Panc1 (cell line): ENCODE measurements at regions not wholly inside any gene's neighbourhood (a gene's known extent, or its start where the extent isn't known, plus 50 kb on each side); places are given as distances from the start of the nearest gene placed in this dataset.

Experiments
- ATAC-seq: fragments of 200-7000 bp; cut with Tn5 transposase; 2 replicates; pipeline ENCODE4 v1.9.1; 2020; ENCODE audit warnings: mild to moderate bottlenecking, moderate library complexity
- BruUV-seq: library from RNA; stranded (reverse); fragments of 400-500 nt; replicated peaks from 2 replicates; lab custom pipeline; 2021; lab: Mats Ljungman, UMichigan
- CTCF ChIA-PET: fragments of 300-600 bp; sonication (Branson Sonifier 250); formaldehyde crosslinking; loops from one replicate; lab custom pipeline; 2022; ENCODE audit warnings: antibody characterized with exemption; lab: Charles Lee
- POLR2A ChIA-PET: fragments of 300-600 bp; sonication (Branson Sonifier 250); formaldehyde crosslinking; loops from one replicate; lab custom pipeline; 2022; ENCODE audit warnings: antibody characterized with exemption; lab: Charles Lee
- DNase-seq: peaks from one replicate; pipeline ENCODE4 v3.0.0-alpha.2; 2010; ENCODE audit warnings: low read depth, low spot score
- H3K27ac ChIP-seq: 2 replicates; pipeline ENCODE4 v1.5.1; 2011; ENCODE audit warnings: mild to moderate bottlenecking, low read length, inconsistent platforms
- H3K27me3 ChIP-seq: fragments of 200-500 bp; sonication (Bioruptor generic); 2 replicates; pipeline ENCODE4 v1.6.0; 2014; ENCODE audit warnings: low read length, inconsistent platforms; ENCODE audit not compliant: control insufficient read depth, insufficient read depth
- H3K36me3 ChIP-seq: fragments of 200-500 bp; sonication (Bioruptor generic); 2 replicates; pipeline ENCODE4 v1.5.1; 2014; ENCODE audit warnings: inconsistent platforms, mild to moderate bottlenecking, low read length, moderate library complexity; ENCODE audit not compliant: control insufficient read depth, insufficient read depth
- H3K4me1 ChIP-seq: 2 replicates; pipeline ENCODE4 v1.5.1; 2011; ENCODE audit warnings: inconsistent platforms, mild to moderate bottlenecking, low read length, moderate library complexity; ENCODE audit not compliant: control insufficient read depth, insufficient read depth
- H3K4me3 ChIP-seq, 2 experiments: 2 replicates each; pipeline ENCODE4 v1.5.1; 2011 to 2012; ENCODE audit warnings: low read depth in 2 of 2, low read length in 2 of 2, mild to moderate bottlenecking in 2 of 2, inconsistent platforms in 1 of 2, moderate library complexity in 1 of 2
- H3K9me3 ChIP-seq: fragments of 200-500 bp; sonication (Bioruptor generic); 2 replicates; pipeline ENCODE4 v1.5.1; 2014; ENCODE audit warnings: low read depth, mild to moderate bottlenecking, inconsistent platforms, low read length, moderate library complexity; ENCODE audit not compliant: control insufficient read depth, insufficient read depth
- POLR2AphosphoS5 ChIP-seq: IDR thresholded peaks from 2 replicates; pipeline ENCODE4 v1.6.1; 2012; ENCODE audit warnings: mild to moderate bottlenecking, low read depth, low read length, moderate library complexity
- SIN3A ChIP-seq: IDR thresholded peaks from 2 replicates; pipeline ENCODE4 v1.6.1; 2012; ENCODE audit warnings: low read depth, mild to moderate bottlenecking, low read length, moderate library complexity, borderline replicate concordance; ENCODE audit not compliant: insufficient read depth
- TCF7L2 ChIP-seq: IDR thresholded peaks from 2 replicates; pipeline ENCODE4 v1.6.1; 2011; ENCODE audit warnings: mild to moderate bottlenecking, low read depth, low read length, inconsistent platforms
- in situ Hi-C: cut with HindIII; loops from 2 replicates; pipeline ENCODE4 v1.10.0; 2016; ENCODE audit warnings: low sequenced_read_pairs, low pct_unique_long_range_greater_than_20kb
- intact Hi-C: fragments of 100-400 bp; cut with micrococcal nuclease; formaldehyde crosslinking; loops from one replicate; pipeline ENCODE4 v1.10.0; 2022; ENCODE audit not compliant: unreplicated experiment
- TF ChIP-seq, protein P1 (sequence below): fragments of 450-650 bp; IDR thresholded peaks from 2 replicates; pipeline ENCODE4 v1.5.1; 2017; ENCODE audit warnings: mild to moderate bottlenecking
- TF ChIP-seq, protein P2 (sequence below), 2 experiments: IDR thresholded peaks; 2 replicates each; pipeline ENCODE4 v1.6.1; 2011 to 2012; ENCODE audit warnings: low read depth in 2 of 2, control low read depth in 1 of 2, low read length in 1 of 2, mild to moderate bottlenecking in 1 of 2, moderate library complexity in 1 of 2; ENCODE audit not compliant: insufficient read depth in 1 of 2

DNA sequence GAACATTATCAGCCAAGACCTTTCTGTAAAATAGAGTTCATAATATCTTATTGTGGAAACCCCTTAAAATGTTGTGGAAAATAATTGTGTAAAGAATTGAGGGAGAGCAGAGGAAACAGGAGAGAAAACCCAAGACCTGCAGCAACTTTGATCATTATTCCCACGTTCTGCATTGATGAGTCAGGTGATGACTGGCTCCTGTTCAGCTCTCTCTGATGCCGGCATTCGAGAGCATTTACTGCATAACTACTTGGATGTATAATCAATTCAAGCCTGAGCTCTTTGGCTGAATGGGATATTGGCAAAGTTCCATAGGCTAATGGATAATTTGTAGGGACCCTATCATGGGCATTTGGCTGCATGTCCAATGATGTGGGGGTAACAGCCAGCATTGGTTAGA lies 176.3 kb upstream of the ARID2 start:
- BruUV-seq: no TSS peak
- H3K36me3 ChIP-seq: no peaks in the 10 kb centered on the region
- no peak overlapping the region for H3K4me3 ChIP-seq
- H3K4me1 ChIP-seq: no peaks in the 10 kb centered on the region
- ATAC-seq (no peak), DNase-seq (no peak)
- POLR2A ChIA-PET: no interaction called here
- TF ChIP-seq POLR2AphosphoS5 (no peak), TCF7L2 (no peak), SIN3A (no peak)
- TF ChIP-seq, protein P1, sequence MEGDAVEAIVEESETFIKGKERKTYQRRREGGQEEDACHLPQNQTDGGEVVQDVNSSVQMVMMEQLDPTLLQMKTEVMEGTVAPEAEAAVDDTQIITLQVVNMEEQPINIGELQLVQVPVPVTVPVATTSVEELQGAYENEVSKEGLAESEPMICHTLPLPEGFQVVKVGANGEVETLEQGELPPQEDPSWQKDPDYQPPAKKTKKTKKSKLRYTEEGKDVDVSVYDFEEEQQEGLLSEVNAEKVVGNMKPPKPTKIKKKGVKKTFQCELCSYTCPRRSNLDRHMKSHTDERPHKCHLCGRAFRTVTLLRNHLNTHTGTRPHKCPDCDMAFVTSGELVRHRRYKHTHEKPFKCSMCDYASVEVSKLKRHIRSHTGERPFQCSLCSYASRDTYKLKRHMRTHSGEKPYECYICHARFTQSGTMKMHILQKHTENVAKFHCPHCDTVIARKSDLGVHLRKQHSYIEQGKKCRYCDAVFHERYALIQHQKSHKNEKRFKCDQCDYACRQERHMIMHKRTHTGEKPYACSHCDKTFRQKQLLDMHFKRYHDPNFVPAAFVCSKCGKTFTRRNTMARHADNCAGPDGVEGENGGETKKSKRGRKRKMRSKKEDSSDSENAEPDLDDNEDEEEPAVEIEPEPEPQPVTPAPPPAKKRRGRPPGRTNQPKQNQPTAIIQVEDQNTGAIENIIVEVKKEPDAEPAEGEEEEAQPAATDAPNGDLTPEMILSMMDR: no peak
- TF ChIP-seq, protein P2, sequence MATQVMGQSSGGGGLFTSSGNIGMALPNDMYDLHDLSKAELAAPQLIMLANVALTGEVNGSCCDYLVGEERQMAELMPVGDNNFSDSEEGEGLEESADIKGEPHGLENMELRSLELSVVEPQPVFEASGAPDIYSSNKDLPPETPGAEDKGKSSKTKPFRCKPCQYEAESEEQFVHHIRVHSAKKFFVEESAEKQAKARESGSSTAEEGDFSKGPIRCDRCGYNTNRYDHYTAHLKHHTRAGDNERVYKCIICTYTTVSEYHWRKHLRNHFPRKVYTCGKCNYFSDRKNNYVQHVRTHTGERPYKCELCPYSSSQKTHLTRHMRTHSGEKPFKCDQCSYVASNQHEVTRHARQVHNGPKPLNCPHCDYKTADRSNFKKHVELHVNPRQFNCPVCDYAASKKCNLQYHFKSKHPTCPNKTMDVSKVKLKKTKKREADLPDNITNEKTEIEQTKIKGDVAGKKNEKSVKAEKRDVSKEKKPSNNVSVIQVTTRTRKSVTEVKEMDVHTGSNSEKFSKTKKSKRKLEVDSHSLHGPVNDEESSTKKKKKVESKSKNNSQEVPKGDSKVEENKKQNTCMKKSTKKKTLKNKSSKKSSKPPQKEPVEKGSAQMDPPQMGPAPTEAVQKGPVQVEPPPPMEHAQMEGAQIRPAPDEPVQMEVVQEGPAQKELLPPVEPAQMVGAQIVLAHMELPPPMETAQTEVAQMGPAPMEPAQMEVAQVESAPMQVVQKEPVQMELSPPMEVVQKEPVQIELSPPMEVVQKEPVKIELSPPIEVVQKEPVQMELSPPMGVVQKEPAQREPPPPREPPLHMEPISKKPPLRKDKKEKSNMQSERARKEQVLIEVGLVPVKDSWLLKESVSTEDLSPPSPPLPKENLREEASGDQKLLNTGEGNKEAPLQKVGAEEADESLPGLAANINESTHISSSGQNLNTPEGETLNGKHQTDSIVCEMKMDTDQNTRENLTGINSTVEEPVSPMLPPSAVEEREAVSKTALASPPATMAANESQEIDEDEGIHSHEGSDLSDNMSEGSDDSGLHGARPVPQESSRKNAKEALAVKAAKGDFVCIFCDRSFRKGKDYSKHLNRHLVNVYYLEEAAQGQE (IDR thresholded peaks at IDR 0.05; ENCODE audit: insufficient read depth in 1 of 2, low read depth in 2 of 2, low read length in 1 of 2): no peak
- in situ Hi-C loops (no loop called here), intact Hi-C loops (no loop called here)
- no peak overlapping the region for H3K27ac ChIP-seq
- H3K9me3 ChIP-seq: no peaks in the 10 kb centered on the region
- CTCF ChIA-PET: no interaction called here
- no peaks in the 10 kb centered on the region for H3K27me3 ChIP-seq

DNA sequence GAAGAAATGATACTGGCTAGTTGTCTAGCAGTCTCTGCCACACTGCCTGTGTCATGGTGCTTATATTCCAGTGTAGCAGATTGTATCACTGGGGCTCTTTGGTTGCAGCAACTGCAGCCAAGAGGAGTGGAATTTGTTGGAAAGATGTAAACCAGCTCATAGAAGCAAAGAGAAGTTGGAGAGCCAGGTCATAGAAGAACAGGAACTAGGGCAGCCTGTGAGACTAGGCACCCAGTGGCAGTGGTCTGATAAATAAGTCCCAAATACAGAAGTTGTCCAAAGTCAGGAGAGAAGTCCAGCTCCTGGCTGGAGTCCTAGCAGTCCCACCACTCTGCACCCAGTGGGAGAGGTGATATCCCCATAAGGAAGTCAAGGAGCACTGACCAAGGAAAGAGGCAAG lies 172.5 kb upstream of the ARID2 start:
- in situ Hi-C loops (no loop called here), intact Hi-C loops (no loop called here)
- Histone ChIP-seq H3K36me3 (no peaks in the 10 kb centered on the region), H3K27ac (no peak overlapping the region), H3K4me3 (no peak overlapping the region), H3K27me3 (no peaks in the 10 kb centered on the region), H3K4me1 (no peaks in the 10 kb centered on the region), H3K9me3 (no peaks in the 10 kb centered on the region)
- no peak for ATAC-seq
- BruUV-seq: no TSS peak
- DNase-seq: no peak
- CTCF ChIA-PET: no interaction called here
- TF ChIP-seq TCF7L2 (no peak), POLR2AphosphoS5 (no peak), SIN3A (no peak)
- TF ChIP-seq, protein P1: no peak
- TF ChIP-seq, protein P2 (IDR thresholded peaks at IDR 0.05; ENCODE audit: insufficient read depth in 1 of 2, low read depth in 2 of 2, low read length in 1 of 2): no peak
- POLR2A ChIA-PET: no interaction called here
